HG02759 (cell line): ENCODE measurements at regions not wholly inside any gene's neighbourhood (a gene's known extent, or its start where the extent isn't known, plus 50 kb on each side); places are given as distances from the start of the nearest gene placed in this dataset.

Experiments used
- ATAC-seq: cut with Tn5 transposase; IDR thresholded peaks from one replicate; pipeline ENCODE4 v1.9.1; 2021; ENCODE audit warnings: mild to moderate bottlenecking, moderate library complexity; ENCODE audit not compliant: unreplicated experiment

GRCh38 chr9:7403028-7403389 lies 396.6 kb downstream of the DMAC1 start:
- ATAC-seq, result no peak

- ATAC-seq, result no peak
These were observed 397.1 kb downstream of the DMAC1 start for GRCh38 chr9:7402334-7403027.

- no peak for ATAC-seq
These were observed 398.5 kb downstream of the DMAC1 start for GRCh38 chr9:7401116-7401515.

GRCh38 chr9:7394002-7394774 lies 405.4 kb downstream of the DMAC1 start:
- ATAC-seq, result no peak

GRCh38 chr9:7392148-7392547 lies 407.4 kb downstream of the DMAC1 start:
- ATAC-seq, result no peak

GRCh38 chr9:7388755-7389154 lies 410.8 kb downstream of the DMAC1 start:
- no peak for ATAC-seq

GRCh38 chr9:7387840-7388239 lies 411.7 kb downstream of the DMAC1 start:
- ATAC-seq, result no peak

GRCh38 chr9:7382304-7382703 lies 417.3 kb downstream of the DMAC1 start:
- ATAC-seq, result no peak

GRCh38 chr9:7377489-7377888 lies 422.1 kb downstream of the DMAC1 start:
- no peak for ATAC-seq

- ATAC-seq, result no peak
These were observed 422.7 kb downstream of the DMAC1 start for GRCh38 chr9:7376833-7377232.

GRCh38 chr9:7376213-7376612 lies 423.4 kb downstream of the DMAC1 start:
- no peak for ATAC-seq

- ATAC-seq, result no peak
These were observed 424.5 kb downstream of the DMAC1 start for GRCh38 chr9:7375013-7375511.

GRCh38 chr9:7370988-7371387 lies 428.6 kb downstream of the DMAC1 start:
- no peak for ATAC-seq

GRCh38 chr9:7370381-7370780 lies 429.2 kb downstream of the DMAC1 start:
- ATAC-seq, result no peak

- ATAC-seq, result no peak
These were observed 430.2 kb downstream of the DMAC1 start for GRCh38 chr9:7369384-7369821.

GRCh38 chr9:7368410-7369292 lies 430.9 kb downstream of the DMAC1 start:
- ATAC-seq, result no peak

GRCh38 chr9:7367726-7368125 lies 431.9 kb downstream of the DMAC1 start:
- ATAC-seq, result no peak

GRCh38 chr9:7366121-7366520 lies 433.5 kb downstream of the DMAC1 start:
- ATAC-seq, result no peak

- no peak for ATAC-seq
These were observed 435.7 kb downstream of the DMAC1 start for GRCh38 chr9:7363777-7364477.

- ATAC-seq, result no peak
These were observed 439.1 kb downstream of the DMAC1 start for GRCh38 chr9:7360513-7360912.

- no peak for ATAC-seq
These were observed 440.7 kb downstream of the DMAC1 start for GRCh38 chr9:7358876-7359275.
